NCI-H524 (cell line): ENCODE measurements at regions not wholly inside any gene's neighbourhood (a gene's known extent, or its start where the extent isn't known, plus 50 kb on each side); places are given as distances from the start of the nearest gene placed in this dataset.

ENCODE experiments used
- DNase-seq, 2 experiments: peaks; one replicate each; lab custom pipeline; 2025; lab: John Stamatoyannopoulos, UW

GRCh38 chr4:178275671-178276360 lies 833.6 kb upstream of the AGA start:
- no peak for DNase-seq

- DNase-seq, result no peak
Measured at GRCh38 chr4:178280362-178280761, 838.1 kb upstream of the AGA start.

GRCh38 chr4:178288462-178288861 lies 846.2 kb upstream of the AGA start:
- DNase-seq, result no peak

GRCh38 chr4:178293601-178294000 lies 851.4 kb upstream of the AGA start:
- DNase-seq, result peak; percentile 63 to 75

- no peak for DNase-seq
Measured at GRCh38 chr4:178296669-178297068, 854.4 kb upstream of the AGA start.

GRCh38 chr4:178306565-178306964 lies 864.3 kb upstream of the AGA start:
- no peak for DNase-seq

- DNase-seq, result no peak
Measured at GRCh38 chr4:178309890-178310289, 867.7 kb upstream of the AGA start.

GRCh38 chr4:178311997-178312396 lies 869.8 kb upstream of the AGA start:
- DNase-seq, result no peak

- DNase-seq, result no peak
Measured at GRCh38 chr4:178314287-178314686, 872.0 kb upstream of the AGA start.

- no peak for DNase-seq
Measured at GRCh38 chr4:178316211-178316610, 874.0 kb upstream of the AGA start.

- DNase-seq, result no peak
Measured at GRCh38 chr4:178320003-178320402, 877.8 kb upstream of the AGA start.

GRCh38 chr4:178322524-178323183 lies 880.4 kb upstream of the AGA start:
- DNase-seq, result no peak

- no peak for DNase-seq
Measured at GRCh38 chr4:178329226-178329872, 887.1 kb upstream of the AGA start.

GRCh38 chr4:178333355-178333754 lies 891.1 kb upstream of the AGA start:
- DNase-seq, result no peak

- no peak for DNase-seq
Measured at GRCh38 chr4:178339769-178340168, 897.5 kb upstream of the AGA start.

GRCh38 chr4:178340468-178340867 lies 898.2 kb upstream of the AGA start:
- no peak for DNase-seq

- no peak for DNase-seq
Measured at GRCh38 chr4:178344096-178344495, 901.9 kb upstream of the AGA start.

GRCh38 chr4:178347111-178347510 lies 904.9 kb upstream of the AGA start:
- DNase-seq, result no peak

- no peak for DNase-seq
Measured at GRCh38 chr4:178349601-178350000, 907.4 kb upstream of the AGA start.

GRCh38 chr4:178351185-178351584 lies 908.9 kb upstream of the AGA start:
- no peak for DNase-seq

- peak in 1 of 2 experiments; percentile 1 for DNase-seq
Measured at GRCh38 chr4:178356725-178357124, 914.5 kb upstream of the AGA start.

- no peak for DNase-seq
Measured at GRCh38 chr4:178385481-178385880, 943.2 kb upstream of the AGA start.

- no peak for DNase-seq
Measured at GRCh38 chr4:178387756-178388155, 945.5 kb upstream of the AGA start.
